GM19023 (cell line): ENCODE measurements at regions not wholly inside any gene's neighbourhood (a gene's known extent, or its start where the extent isn't known, plus 50 kb on each side); places are given as distances from the start of the nearest gene placed in this dataset.
"Not testable (repeated sequence)": the region's sequence is repeated elsewhere in the genome, so short reads cannot be mapped to it uniquely, and the experiment has no call there.

Experiments used
- ATAC-seq: cut with Tn5 transposase; IDR thresholded peaks from one replicate; pipeline ENCODE4 v1.9.1; 2021; ENCODE audit warnings: mild to moderate bottlenecking, moderate library complexity; ENCODE audit not compliant: unreplicated experiment

DNA sequence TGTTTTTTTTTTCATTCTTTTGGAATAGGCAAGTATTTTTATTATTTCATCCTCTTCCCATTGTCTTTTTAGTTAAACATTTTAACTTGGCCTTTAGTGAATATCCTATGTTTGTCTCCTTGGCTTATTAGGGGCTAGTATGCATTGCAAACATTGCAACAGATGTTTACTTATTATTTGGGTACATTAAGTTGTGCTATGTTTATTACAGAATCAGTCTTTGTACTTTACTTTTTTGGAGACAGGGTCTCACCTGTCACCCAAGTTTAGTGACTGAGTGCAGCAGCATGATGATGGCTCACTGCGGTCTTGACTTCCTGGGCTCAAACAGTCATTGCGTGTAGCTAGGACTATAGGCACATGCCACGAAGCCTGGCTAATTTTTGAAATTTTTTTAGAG, 51.1 kb upstream of the NUDT6 start:
- ATAC-seq, result no peak

DNA sequence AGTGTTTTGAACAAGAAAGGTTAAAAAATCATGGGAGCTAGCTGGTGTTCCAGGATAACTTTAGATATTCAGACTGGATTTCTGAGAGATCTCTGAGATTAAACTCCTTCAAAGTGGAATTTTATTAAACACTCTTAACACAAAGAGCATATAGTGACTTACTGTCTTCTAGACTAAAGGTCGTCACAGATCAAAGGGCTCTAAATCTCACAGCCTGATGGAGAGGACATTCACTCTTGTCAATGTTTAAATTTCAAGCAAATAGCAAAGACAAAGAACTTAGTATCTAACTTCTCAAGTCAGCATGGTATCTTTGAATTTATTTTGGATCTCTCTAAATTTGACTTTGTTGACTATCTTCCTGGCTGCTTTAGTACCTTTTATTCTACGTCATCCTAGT, 53.7 kb upstream of the NUDT6 start:
- no peak for ATAC-seq

DNA sequence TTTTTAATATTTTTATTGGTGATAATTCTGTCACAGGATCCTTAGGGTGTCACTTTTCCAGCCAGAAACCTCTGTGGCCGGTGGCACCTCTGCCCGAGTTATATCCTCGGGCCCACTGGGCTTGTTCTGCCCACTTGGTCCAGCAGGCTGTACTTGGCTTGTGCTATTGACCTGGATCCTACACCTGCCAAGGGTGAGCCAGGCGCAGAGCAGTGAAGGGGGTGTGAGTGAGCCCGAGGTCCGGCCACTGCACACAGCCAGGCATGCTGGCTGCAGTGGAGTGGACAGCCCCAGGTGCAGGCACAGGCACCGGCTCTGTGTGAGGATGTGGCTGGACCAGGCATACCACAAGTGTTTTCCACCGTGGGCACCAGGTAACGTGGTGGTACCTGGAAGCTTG, 54.7 kb upstream of the NUDT6 start:
- ATAC-seq, result no peak

DNA sequence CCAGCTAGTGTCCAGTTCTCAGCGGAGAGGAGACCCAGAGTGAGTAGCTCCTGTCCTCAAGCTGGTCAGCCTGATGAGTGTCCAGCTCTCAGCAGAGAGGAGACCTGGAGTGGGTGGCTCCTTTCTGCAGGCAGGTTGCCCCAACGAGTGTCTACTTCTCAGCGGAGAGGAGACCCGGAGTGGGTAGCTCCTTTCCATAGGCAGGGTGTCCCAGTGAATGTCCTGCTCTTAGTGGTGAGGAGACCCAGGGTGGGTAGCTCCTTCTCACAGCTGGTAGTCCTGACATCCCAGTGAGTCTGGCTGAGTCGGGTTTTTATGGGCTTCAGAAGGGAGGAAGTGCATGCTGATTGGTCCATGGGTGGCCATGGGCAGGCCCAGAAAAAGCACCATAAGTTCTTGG, 55.7 kb upstream of the NUDT6 start:
- ATAC-seq, result no peak

DNA sequence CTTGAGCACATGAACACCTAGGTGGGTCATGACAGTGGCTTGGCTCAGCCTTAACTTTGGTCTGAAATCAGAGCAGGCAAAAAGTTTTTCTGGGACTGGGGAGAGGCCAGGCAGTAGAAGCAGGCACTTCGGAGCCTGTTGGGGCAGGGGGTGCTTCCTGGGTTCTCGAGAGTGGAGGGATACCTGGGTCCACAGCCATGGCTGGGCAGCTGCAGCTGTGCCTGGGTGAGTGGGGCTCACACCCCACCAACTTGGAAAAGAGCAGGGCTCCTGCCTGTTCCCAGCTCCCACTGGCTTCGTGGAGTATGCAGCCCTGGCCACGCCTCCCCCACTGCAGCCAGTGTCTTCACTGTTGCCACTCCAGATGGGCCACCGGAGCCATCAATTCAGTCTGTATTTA, 56.4 kb upstream of the NUDT6 start:
- no peak for ATAC-seq

DNA sequence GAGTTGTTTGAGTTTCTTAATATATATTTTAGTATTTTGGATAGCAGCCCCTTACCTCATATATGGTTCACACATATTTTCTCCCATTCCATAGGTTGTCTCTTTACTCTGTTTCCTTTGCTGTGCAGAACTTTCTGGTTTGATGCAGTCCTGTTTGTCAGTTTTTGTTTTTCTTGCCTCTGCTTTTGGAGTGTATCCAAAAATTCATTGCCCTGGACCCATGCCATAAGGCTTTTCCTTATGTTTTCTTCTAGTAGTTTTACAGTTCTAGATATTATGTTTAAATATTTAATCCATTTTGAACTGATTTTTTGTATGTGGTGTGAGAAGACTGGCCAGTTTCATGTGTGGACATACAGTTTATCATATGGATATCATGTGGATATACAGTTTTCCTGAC, 58.5 kb upstream of the NUDT6 start:
- ATAC-seq, result no peak

DNA sequence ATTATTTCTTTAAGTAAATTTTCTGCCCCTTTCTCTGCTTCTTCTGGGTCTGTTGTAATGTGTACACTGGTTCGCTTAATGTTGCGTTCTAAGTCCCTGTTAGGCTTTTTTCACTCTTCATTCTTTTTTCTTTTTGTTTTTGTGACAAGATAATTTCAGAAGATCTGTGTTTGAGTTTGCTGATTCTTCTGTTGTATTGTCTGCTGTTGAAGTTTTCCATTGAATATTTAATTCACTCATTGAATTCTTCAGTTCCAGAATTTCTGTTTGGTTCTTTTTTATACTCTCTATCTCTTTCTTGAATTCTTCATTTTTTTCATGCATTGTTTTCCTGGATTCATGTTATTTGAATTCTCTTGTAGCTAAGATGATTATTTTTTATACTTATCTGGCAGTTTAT, 66.3 kb upstream of the NUDT6 start:
- ATAC-seq, result no peak

DNA sequence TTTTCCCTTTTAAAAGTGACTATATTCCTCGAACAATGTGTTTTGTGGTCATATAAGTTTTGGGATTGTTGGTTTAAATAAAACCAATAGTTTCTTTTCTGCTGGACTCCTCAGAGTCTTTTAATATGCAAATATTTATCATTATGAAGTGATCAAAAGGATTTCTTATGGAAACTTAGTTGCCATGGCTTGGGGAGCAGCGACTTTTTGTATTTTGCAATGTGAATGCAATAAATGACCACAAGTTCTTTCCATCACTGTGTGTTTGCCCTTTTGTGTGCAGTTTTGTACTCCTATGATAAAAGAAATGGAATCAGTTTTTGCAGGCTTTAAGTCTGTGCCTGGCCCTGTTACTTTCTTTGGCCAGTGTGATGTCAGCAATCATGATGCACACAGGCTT, 68.5 kb upstream of the NUDT6 start:
- no peak for ATAC-seq

DNA sequence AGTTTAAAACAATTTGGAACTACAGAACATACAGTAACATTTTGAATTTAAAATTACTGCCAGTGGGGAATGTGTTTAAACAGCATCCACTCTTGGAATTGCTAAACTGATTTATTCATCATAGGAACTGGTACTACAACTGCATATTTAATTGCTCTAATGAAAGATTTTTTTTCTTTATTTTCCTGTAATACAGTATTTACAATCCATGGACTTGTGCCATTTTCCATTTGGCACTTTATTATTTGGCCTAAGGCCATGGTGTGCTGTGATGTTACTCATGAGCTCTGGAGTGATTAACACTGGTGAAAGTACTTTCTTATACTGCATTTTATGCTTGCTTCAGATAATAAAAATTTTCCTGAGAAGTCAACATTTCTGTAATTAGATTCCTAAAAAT, 69.7 kb upstream of the NUDT6 start:
- no peak for ATAC-seq

DNA sequence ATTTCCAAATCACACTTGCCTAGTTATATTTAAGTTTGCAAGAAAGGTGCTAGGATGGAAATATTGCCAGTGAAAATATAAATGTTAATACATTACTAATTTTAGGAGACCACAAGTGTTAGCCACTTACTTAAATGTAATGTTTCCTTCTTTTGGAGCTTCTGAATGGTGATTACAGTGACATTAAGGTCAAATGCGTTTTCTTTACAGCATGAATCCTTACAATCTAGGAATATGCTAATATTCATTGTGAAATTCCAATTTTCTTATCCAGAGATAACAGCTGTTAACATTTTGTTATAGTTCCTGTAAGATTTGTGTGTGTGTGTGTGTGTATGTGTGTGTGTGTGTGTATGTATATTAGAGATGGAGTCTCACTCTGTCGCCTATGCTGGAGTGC, 70.2 kb upstream of the NUDT6 start:
- no peak for ATAC-seq

DNA sequence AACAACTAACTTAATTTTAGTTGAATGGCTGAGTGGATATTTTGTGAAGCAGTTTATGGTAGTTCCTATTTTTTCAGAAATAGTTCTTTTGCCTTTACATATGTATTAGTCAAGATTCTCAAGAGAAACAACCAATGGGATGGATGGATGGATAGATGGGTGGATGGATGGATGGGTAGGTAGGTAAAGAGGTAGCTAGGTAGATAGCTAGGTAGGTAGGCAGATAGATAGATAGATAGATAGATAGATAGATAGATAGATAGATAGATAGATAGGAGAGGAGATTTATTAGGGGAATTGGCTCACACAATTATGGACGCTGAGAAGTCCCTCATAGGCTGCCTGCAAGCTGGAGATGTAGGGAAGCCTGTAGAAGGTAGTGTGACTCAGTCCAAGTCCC, 74.0 kb upstream of the NUDT6 start:
- ATAC-seq, result no peak

DNA sequence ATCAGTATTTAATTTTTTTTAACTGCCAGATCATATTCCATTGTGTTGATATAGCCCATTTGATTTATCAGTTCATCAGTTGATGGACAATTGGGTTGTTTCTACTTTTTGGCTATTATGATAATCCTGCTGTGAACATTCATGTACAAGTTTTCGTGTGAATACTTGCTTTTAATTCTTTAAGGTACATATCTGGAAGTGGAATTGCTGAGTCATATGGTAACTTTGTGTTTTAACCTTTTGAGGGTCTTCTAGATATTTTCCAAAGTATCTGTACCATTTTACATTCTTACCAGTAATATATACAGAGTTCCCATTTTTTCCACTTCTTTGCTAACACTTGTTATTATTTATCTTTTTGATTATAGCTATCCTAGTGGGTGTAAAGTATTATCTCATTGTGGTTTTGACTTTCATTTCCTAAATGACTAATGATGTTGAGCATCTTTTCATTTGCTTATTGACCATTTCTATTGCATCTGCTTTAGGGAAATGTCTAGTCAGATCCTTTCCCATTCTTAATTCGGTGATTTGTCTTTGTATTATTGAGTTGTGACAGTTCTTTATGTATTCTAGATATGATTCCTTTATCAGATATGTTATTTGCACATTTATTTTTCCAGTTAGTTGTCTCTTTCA, 75.2 kb upstream of the NUDT6 start:
- no peak for ATAC-seq

DNA sequence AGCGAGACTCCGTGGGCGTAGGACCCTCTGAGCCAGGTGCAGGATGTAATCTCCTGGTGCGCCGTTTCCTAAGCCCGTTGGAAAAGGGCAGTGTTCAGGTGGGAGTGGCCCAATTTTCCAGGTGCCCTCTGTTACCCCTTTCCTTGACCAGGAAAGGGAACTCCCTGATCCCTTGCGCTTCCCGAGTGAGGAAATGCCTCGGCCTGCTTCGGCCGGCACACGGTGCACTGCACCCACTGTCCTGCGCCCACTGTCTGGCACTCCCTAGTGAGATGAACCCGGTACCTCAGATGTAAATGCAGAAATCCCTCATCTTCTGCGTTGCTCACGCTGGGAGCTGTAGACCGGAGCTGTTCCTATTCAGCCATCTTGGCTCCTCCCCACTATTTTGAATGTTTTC, 81.7 kb upstream of the NUDT6 start:
- ATAC-seq, result not testable (repeated sequence)

DNA sequence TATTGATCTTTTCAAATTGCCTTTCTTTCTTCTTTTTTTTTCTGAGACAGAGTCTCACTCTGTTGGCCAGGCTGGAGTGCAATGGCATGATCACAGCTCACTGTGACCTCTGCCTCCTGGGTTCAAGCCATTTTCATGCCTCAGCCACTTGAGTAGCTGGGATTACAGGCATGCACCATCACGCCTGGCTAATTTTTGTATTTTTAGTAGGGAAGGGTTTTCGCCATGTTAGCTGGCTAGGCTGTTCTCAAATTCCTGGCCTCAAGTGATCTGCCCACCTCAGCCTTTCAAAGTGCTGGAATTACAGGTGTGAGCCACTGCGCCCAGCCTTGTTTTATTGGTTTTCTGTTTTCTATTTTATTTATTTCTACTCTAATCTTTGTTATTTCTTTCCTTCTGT, 82.7 kb upstream of the NUDT6 start:
- ATAC-seq, result not testable (repeated sequence)

DNA sequence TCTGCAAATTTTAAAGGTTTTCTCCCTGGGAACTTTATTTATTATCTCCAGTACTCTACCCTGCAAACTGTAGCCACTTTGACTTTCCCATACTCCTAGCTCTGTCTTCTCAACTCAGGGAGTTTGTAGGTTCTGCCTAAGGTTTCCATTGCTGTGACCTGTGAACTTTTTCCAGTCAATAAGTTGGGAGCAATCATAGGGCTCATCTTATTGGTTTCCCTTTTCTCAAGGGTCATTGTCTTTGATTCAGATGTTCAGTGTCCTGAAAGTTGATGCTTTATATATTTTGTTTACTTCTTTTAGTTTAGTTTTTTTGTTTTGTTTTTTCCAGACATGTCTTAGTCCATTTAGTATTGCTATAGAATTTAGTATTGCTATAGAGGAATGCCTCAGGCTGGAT, 85.3 kb upstream of the NUDT6 start:
- ATAC-seq, result no peak

DNA sequence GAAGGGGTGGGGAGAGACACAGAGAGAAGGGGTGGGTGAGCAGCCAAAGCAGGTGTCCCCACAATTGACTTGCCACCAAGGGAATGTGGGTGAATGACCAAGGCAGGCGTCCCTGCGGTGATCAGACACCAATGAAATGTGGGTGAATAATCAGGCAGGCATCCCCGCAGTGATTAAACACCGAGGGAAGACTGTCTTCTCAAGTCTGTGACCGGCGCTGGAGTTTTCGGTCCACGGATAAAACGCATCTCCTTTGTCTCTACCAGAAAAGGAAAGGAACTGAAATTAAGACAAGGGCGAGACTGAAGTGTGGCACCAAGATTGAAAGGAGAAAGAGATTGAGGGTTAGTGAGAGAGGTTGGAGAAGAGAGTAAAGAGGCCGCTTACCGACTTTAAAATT, 90.0 kb upstream of the NUDT6 start:
- not testable (repeated sequence) for ATAC-seq

DNA sequence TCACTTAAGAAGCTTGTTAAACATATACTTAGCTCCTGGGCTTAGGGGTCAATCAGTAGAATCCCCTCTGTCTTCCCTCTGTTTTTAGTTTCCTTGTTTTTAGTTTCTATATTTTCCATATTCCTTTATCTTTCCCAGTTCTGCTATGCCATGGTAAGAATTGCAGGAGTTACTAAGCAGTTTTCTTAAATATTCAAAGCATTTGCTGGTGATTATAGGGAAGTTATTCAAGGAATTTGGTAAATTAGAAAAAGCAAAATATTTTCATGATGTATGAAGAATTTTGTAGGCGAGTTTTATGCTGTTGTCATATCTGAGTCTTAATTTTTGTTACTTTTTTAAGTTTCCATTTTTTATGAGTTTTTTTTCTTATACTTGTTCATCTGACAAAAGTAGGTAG, 91.6 kb upstream of the NUDT6 start:
- no peak for ATAC-seq

DNA sequence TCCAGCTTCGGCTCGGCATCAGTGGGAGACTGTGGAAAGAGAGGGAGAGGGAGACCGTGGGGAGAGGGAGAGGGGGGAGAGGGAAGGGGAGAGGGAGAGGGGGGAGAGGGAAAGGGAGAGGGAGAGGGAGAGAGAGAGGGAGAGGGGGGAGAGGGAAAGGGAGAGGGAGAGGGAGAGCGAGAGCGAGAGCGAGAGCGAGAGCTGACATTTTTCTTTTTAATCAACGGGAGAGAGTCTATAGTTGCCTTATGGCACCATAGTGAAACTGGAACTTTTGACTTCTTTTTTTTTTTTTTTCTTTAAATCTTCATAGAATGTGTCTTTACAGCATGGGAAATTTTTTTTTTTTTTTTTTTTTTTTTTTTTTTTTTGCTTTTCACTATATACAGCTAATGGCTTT, 94.7 kb upstream of the NUDT6 start:
- ATAC-seq, result no peak

DNA sequence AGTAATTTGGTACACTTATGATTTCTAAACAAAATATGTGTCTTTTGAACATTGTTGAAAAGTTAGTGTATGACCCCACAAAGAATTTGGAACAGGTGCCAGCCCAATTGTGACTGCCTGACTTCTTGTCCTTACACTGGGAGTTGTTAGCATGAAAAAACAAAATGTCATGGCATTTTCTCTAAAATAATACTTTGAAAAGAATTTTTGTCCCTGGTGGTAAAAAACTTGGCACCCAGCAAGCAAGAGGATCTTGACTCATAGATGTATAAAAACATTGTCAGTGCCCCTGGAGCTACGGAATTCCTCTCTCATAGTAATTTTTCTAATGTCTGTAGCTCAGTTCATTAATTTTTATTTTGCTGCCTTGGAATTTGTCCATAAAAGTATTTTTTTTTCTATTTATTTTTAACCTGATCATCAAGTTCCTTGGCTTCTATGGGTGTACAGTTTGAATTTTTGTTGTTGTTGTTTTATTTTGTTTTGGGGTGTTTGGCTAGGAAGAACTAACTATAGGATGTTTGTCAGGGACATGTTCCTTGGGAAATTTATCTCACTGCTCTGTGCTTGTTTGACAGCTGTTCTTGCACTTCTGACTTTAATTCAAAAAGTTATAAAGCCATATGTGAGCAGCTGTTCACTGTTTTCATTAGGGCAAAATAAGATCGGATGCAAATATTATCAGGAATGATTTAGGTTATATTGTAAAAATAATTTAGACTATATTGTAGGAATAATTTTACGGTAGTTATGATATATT, 95.4 kb upstream of the NUDT6 start:
- ATAC-seq, result no peak

DNA sequence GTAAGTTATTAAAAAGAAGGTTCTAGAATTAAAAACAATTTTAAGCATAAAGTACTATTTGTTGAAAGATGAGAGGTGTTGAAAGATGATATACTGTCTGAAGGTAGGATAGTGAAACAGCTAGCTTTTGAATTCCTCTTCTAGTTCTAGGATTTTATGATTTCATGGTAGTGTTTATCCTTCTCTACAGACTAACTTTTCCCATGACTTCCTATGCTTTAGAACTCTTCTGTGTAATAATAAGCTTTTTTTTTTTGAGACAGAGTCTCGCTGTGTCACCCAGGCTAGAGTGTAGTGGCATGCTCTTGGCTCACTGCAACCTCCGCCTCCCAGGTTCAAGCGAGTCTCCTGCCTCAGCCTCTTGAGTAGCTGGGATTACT, 96.0 kb upstream of the NUDT6 start:
- ATAC-seq, result no peak

DNA sequence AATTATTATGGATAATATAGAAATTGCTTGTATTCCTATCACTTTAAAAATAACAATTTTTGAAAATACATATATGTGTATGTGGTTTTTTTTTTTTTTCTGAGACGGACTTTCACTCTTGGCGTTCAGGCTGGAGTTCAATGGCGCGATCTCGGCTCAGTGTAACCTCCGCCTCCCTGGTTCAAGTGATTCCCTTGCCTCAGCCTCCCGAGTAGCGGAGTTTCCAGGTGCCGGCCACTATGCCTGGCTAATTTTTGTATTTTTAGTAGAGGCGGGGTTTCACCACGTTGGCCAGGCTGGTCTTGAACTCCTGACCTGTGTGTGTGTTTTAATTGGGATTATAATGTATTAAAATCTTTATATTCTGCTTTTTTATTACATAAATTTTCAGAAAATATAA, 97.9 kb upstream of the NUDT6 start:
- no peak for ATAC-seq

DNA sequence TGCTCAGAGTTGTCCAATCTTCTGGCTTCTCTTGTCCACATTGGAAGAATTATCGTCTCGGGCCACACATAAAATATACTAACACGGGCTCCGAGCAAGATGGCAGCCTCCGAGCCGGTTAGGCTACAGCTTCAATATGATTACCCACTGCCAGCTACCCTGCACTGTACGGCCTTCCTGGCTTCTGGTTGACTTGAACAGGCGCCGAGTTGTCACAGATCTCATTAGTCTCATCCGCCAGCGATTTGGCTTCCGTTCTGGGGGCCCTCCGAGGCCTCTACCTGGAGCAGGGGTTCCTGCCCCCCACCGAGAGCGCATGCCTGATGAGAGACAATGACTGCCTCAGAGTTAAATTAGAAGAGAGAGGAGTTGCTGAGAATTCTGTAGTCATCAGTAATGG, 101.2 kb upstream of the NUDT6 start:
- no peak for ATAC-seq

DNA sequence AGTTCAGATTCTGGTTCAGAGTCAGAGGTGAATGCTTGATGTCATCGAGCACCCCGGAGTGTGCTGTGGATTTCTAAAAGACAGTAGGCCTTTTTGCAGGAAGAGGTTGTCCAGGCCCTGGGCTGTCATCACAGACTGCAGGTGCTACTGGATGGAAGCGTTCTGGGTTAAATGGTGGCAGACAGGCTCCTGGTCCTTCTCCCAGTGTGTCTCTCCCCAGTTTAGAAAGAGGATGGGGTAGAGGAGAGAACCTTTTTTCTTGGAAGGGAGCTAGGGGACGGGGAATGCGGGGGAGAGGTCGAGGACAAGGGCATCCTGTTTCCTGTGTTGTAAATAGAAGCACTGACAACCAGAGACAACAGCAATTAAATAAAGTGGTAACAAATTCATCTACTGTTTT, 102.3 kb upstream of the NUDT6 start:
- no peak for ATAC-seq
